GM18508 (cell line): ENCODE measurements at regions not wholly inside any gene's neighbourhood (a gene's known extent, or its start where the extent isn't known, plus 50 kb on each side); places are given as distances from the start of the nearest gene placed in this dataset.

Source experiments
- ATAC-seq: cut with Tn5 transposase; IDR thresholded peaks from one replicate; pipeline ENCODE4 v1.9.1; 2021; ENCODE audit warnings: moderate number of reproducible peaks; ENCODE audit not compliant: insufficient read depth, unreplicated experiment

DNA sequence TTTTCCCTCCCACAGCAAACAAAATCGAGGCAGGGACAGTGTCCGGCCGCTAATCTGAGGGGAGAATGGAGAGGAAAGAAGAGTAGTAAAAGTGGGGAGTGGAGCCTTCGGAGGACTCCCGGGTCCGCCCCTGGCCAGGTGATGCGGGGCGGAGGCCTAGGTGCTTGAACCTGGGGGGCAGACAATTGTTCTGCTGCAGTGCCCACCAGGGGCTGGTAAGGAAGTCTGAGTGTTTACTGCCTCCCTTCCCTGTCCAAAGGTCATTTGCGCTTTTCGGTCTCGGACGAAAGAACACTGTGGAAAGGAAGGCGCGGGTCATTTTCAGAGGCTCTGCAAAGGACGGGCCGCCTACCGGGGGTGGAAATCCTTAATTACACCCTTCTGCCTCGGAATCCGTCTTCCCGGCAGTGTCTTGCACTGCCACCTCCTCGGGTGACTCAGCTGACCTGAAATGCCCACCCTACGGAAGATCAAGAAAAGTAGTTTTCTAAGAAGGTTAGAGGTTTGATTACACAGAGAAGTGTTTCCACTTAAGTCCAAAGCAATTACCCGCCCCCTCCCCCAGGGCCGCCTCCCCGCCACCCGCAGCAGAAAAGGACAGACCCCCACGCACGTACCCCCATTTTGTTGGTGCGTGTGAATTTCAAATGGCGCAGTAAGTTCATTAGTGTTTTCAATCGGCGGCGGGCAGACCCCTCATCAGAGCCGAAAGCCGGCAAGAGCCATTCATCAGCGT, 99.9 kb upstream of the TENM3 start:
- no peak for ATAC-seq

DNA sequence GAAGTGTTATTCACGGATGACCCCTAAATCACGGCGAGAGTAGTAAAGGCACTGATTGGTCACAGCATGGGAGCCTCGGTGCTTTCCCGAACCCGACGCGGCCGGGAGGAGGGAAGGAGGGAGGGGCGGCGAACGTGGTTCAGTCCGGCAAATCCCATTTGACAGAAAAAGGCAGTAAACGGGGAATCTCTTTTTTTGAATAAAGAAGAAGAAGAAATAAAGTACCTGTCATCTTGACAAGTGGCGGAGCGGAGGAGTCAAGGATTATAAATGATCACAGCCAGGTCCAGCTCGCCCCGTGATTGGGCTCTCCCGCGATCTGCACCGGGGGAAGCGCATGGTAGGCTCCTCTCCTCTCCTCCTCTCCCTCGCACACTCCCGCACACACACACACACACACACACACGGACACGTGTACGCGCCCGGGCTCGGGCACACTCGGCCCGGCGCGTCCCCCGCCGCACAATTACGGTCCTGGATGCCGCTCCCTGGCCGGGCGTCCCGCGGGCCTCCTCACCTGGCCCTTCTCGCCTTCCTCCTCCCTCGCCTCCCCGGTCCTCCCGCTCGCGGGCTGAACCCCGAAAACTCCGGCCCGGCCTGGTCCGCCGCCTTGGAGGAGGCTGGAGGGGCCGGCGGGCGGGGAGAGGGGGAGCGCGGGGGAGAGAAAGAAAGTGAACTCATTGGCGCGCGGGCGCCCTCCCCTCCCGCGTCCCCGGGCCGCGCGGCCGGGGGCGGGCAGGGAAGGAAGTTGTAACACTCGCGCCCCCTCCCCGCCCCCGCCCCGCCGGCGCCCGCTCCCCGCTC, 99.2 kb upstream of the TENM3 start:
- ATAC-seq, result no peak

- ATAC-seq, result no peak
These were observed 98.4 kb upstream of the TENM3 start for GRCh38 chr4:182144626-182145333.

DNA sequence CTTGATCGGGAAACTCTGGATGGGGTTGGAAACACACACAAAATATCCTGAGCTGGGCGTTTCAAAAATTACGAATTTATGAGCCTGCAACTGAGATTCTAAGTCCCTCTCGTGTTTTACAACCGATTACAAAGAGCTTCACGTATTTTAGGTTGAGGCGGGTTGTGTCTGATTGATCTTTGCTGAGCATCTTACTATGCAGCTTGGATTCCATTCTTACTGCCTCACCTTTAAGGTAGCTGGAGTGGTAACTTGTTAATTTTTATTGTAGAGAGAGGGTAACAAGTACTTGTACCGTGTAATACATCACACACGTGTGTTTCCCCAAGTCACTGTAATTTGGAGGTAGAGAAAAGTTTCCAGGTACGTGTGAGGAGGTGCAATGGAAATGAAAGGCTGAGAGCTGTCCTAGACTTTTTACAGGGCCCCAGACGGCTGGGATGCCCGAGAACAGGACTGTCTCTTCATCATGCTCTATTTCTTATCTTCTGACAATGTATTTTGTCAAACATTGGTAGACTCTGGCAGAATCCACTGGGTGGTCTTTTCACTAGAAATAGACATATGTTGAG, 97.8 kb upstream of the TENM3 start:
- no peak for ATAC-seq

DNA sequence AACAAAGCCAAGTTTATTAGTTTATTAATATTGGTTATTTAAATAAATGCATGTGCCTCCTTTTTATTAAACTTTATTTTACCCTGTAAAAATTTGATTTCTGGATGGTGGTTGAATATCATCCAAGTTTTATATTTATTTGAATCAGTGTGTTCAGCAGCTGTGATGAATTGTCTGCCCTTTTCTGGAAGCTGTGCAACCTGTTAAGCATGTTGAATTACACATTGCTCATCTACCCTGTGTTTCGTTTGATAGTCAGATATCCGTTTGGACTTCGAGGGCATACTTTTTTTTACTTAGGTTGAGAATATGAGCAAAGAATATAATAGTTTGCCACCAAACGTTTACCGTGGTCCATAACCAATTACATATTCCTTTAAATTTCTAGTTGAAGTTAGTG, 95.8 kb upstream of the TENM3 start:
- no peak for ATAC-seq

DNA sequence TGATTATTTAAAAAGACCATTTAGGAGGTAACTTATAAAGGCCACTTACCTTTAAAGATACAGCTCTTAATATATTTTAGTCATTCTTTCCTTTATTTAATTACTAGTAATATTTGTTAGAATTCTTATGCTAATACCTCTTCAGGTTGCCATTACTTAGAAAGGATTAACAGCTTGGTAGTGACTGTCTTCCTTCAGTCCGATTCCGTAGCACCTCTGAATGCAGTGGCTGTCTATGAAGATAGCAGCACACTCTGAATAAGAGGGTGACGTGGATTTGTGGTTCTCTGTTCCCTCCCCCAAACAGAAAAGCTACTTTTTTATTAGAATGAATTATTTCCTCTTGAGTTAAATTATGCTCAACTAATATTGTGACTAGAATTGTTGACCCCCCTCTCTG, 92.6 kb upstream of the TENM3 start:
- ATAC-seq, result no peak

DNA sequence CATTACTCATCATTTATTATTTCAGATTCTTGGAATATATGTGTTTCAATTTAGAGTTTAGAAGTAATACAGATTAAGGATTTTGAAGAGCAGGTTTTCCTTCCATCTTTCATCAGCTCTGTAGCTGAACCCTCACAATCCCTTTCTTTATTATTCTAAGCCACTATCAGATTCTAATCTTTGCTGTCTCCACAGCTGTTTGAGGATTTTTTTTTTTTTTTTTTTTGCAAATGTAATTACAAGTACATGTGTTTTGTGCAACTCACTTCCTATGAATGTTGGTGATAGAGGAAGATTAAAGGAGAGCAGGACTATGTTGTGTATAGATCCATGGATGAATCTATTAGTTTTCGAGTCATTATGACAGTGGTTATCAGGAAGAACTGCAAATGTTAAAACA, 87.4 kb upstream of the TENM3 start:
- ATAC-seq, result no peak

DNA sequence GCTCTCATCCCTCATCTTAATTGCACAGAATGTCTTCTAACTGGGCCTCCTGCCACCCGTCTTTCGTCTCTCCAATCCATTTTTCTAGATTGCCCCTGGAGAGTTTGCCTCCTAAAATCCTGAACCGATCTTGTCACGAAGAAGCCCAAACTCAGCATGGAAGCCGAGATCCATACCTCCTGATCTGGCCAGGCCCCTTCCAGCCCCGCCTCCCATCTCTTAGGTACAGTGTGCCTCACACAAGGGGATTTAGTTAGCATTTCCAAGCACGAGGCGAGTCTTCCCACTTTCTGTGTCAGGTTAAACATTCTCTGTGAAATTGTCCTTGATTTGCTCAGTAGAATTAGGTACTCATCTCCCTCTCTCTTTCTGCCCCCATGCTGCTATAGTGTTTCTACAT, 80.0 kb upstream of the TENM3 start:
- ATAC-seq, result no peak

DNA sequence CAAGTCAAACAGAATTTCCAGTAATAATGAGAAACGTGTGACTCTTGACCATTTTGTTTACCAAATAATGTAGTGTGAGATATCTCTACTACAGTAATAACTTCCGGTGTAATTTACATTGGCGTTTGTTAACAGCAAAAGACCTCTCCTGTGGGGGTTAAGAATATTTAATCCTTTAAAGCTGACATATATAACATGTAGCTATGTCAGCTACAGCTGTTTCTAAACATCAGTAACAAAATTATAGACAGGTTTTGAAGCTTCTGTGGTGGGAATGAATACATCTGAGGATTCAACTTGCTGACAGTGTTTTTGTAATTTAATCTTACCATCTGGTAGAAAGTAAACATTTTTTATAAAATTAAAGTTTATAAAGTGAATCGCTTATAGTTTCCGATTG, 73.6 kb upstream of the TENM3 start:
- no peak for ATAC-seq

DNA sequence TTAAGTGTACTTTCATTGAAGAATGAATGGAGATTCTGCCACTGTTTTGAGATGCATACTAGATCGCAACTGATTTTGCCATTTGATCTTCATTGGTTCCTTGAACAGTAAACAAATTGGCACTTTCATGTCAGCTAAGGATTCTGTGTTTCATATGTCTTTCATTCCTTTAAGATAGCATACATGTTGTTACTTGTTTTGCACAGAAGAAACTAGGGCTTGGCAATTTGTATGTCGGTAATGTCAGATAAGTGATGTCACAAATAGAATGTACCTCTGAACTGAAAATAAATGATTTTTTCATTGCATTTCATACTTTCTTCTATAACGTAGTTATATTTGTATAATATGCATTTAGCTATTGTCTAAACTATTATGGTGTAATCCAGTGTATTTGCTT, 73.2 kb upstream of the TENM3 start:
- ATAC-seq, result no peak

DNA sequence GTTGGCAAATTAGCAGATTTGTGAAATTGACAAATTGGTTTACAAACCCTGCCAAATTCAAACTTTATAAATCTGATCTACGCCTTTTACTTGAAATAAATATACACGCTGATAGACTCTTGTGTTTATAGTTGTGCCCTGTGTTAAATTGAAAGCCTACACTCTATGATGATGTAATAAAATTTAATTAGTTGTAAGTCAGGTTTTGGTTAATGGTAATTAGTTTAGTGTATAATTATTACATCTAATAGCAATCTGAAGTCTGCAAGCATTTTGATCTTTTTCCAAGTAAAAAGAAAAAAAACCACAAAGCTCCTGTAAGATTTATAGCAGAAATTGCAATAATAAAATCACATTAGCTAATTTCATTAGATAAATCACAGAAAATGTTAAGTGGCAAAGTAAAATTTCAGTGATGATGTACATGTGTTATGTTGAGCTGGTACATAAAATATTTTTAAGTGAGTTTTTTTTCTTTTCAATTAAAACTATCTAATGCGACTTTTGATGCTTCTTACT, 72.7 kb upstream of the TENM3 start:
- no peak for ATAC-seq

DNA sequence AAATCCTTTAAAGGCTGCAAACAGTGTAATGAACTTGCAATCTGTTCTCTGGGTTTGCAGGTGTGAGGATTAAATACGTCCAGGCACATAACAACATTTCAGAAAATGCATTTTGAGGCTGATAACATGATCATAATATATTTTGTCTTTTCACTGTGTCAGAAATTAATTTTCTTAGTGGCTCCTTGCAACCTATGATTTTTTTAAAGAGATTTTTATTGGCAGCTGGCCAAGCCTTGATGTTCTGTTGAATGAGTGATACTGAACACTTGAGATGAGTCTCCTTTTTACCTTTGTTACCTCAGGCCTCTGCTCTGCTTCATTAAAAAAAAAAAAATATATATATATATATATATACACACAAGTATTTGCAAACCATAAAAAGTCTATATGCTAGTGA, 68.2 kb upstream of the TENM3 start:
- no peak for ATAC-seq

- ATAC-seq, result no peak
These were observed 67.2 kb upstream of the TENM3 start for GRCh38 chr4:182175788-182176519.

DNA sequence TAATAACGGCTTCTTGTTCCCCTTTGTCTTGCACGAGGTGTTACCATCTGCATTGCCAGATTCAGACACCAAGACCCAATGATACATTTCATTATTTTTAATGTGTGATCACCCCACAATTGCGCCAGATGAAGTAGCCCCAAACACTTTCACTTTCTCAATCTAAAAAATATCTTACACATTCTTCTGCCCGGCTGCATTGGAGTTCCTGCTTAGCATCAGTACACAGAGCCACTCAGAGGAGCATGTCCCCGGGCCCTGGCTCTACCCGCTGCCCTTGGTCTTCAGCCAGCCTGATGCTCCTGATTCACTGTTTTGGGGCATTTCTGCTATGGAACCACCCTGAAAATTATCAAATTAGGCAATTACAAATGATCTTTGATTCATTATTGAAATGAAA, 66.0 kb upstream of the TENM3 start:
- ATAC-seq, result no peak

DNA sequence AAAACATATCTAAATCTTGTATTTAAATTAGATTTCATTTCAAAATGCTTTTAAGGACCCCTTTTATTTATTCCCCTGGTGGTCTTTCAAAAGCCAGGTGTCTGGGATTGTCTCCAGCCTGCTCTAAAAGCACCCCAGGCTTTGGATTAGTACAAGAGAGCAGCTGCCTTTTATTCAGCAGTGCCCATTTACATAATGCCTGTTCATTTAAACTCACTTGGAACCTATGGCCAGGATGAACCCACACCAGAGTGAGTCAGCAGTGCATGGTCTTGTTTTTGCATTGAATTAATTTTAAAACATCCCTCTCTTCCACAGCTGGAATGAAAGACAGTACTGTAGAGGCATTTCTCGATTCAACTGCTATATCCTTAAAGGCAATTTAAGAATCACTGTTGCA, 64.1 kb upstream of the TENM3 start:
- no peak for ATAC-seq

- ATAC-seq, result no peak
These were observed 63.5 kb upstream of the TENM3 start for GRCh38 chr4:182179751-182180150.

DNA sequence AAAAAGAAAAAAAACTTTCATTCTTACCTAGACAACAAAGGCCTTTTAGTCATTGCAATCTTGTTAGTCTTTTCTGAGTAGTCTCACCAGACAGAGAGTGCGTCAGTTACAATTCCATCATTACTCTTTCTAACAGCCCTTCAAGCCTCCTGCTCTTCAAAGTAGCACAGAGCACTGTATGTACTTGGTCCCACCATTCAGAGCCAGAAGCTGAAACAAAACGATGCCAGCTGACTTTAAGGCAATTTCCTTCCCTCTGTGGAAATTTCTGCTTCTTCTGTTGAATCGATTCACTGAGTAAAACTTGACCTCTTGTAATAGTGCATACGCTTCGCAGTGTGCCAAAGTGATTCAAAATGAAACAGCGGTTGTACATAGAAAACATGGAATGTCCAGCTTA, 57.7 kb upstream of the TENM3 start:
- no peak for ATAC-seq

- ATAC-seq, result no peak
These were observed 55.5 kb upstream of the TENM3 start for GRCh38 chr4:182187674-182188073.

GRCh38 chr4:182188622-182189021, 54.6 kb upstream of the TENM3 start:
- ATAC-seq, result no peak
